ENCODE measurements at regions not wholly inside any gene's neighbourhood (a gene's known extent, or its start where the extent isn't known, plus 50 kb on each side); places are given as distances from the start of the nearest gene placed in this dataset.

DNA sequence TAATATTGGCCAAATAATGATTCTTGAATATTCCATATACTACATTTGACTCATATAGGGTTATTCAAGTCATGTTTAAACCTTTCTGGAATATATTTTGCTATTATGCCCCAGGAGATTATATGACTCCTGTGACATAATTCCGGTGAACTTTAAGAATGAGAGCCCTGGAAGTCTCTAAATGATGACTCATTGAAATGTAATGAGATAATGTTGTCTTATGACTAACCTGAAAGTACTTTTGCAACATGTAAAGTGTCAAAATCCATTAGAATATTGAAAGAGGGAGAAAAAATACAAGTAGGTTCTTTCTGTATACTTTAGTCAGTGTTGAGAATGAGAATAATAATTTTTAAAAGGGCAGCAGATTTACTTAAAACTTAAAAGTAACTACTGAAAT, 830.4 kb downstream of the MAT2B start:
- Mint-ChIP-seq H3K4me3 (no peak overlapping the region), H3K27me3 (ENCODE audit: low read depth in 2 of 2) (no peaks in the 10 kb centered on the region), H3K9me3 (peaks cover 8 to 10% of the 10 kb centered on the region in 2 donors), H3K27ac (no peak overlapping the region), H3K4me1 (no peaks in the 10 kb centered on the region), H3K36me3 (no peaks in the 10 kb centered on the region)
- H3K27me3 ChIP-seq (ENCODE audit: control insufficient read depth, insufficient read depth, low read length), result no peaks in the 10 kb centered on the region
- TF ChIP-seq, protein P1, sequence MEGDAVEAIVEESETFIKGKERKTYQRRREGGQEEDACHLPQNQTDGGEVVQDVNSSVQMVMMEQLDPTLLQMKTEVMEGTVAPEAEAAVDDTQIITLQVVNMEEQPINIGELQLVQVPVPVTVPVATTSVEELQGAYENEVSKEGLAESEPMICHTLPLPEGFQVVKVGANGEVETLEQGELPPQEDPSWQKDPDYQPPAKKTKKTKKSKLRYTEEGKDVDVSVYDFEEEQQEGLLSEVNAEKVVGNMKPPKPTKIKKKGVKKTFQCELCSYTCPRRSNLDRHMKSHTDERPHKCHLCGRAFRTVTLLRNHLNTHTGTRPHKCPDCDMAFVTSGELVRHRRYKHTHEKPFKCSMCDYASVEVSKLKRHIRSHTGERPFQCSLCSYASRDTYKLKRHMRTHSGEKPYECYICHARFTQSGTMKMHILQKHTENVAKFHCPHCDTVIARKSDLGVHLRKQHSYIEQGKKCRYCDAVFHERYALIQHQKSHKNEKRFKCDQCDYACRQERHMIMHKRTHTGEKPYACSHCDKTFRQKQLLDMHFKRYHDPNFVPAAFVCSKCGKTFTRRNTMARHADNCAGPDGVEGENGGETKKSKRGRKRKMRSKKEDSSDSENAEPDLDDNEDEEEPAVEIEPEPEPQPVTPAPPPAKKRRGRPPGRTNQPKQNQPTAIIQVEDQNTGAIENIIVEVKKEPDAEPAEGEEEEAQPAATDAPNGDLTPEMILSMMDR (IDR thresholded peaks at IDR 0.05), result no peak
- DNase-seq (no peak), ATAC-seq (no peak)
- H3K36me3 ChIP-seq (ENCODE audit: control insufficient read depth, insufficient read depth, low read length), result no peaks in the 10 kb centered on the region
- no peak overlapping the region for H3K27ac ChIP-seq (ENCODE audit: low read length)
- no peak overlapping the region for H3K4me3 ChIP-seq (ENCODE audit: low read length)
- H3K4me1 ChIP-seq (ENCODE audit: control insufficient read depth, insufficient read depth, low read length), result no peaks in the 10 kb centered on the region
- no peaks in the 10 kb centered on the region for H3K9me3 ChIP-seq (ENCODE audit: control insufficient read depth, insufficient read depth, low read length)
- 88% methylated on average over 1 of the region's 1 CpG for WGBS (ENCODE audit: insufficient coverage)
- intact Hi-C loops (cut with micrococcal nuclease), result no loop called here

DNA sequence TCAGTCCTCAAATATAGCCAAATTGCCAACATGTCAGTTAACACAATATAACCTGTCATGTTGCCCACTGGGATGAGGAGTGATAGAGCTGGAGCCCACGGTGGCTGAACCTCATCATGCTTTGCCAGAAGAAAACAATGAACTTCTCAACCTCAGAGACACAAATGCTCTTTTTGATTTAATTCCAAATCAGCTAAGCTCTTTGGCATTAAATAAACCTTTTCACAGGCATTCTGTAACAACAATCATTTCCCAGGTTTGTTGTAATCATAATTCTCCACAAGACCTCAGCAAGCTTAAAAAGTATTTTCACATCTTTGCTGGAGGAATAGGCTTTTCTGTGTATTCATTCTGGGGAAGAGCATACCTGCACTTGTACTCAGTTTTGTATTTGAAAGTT, 830.9 kb downstream of the MAT2B start:
- Histone ChIP-seq H3K36me3 (ENCODE audit: control insufficient read depth, insufficient read depth, low read length) (no peaks in the 10 kb centered on the region), H3K4me1 (ENCODE audit: control insufficient read depth, insufficient read depth, low read length) (no peaks in the 10 kb centered on the region), H3K27me3 (ENCODE audit: control insufficient read depth, insufficient read depth, low read length) (no peaks in the 10 kb centered on the region), H3K9me3 (ENCODE audit: control insufficient read depth, insufficient read depth, low read length) (no peaks in the 10 kb centered on the region), H3K4me3 (ENCODE audit: low read length) (no peak overlapping the region), H3K27ac (ENCODE audit: low read length) (no peak overlapping the region)
- WGBS (ENCODE audit: insufficient coverage), result 75% methylated on average over 1 of the region's 1 CpG
- TF ChIP-seq, protein P1 (IDR thresholded peaks at IDR 0.05), result no peak
- no peak for DNase-seq
- no peak for ATAC-seq
- Mint-ChIP-seq H3K36me3 (no peaks in the 10 kb centered on the region), H3K27me3 (ENCODE audit: low read depth in 2 of 2) (no peaks in the 10 kb centered on the region), H3K27ac (no peak overlapping the region), H3K4me1 (no peaks in the 10 kb centered on the region), H3K4me3 (no peak overlapping the region), H3K9me3 (peaks cover 8 to 10% of the 10 kb centered on the region in 2 donors)
- intact Hi-C loops (cut with micrococcal nuclease), result no loop called here

DNA sequence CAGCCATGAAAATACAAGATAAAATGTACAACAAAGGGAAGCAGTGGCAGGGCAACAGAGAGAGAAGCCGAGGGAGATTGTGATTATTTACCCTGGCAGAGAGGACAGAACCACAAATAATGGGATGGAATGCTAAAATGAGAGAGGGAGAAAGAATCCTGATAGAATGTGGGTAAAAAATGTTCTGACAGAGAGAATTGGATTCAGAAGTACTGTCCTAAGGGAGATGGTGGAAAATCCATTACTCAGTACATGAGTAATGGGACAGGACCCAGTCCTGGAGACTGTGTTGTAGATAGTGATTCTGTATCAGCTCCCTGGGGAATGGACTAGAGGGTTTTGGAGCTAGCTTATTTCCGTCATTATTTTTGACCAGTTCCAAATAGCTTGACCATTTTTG, 831.5 kb downstream of the MAT2B start:
- DNase-seq (no peak), ATAC-seq (no peak)
- Mint-ChIP-seq H3K36me3 (no peaks in the 10 kb centered on the region), H3K4me3 (no peak overlapping the region), H3K27ac (no peak overlapping the region), H3K9me3 (peaks cover 8 to 10% of the 10 kb centered on the region in 2 donors), H3K4me1 (no peaks in the 10 kb centered on the region), H3K27me3 (ENCODE audit: low read depth in 2 of 2) (no peaks in the 10 kb centered on the region)
- TF ChIP-seq, protein P1 (IDR thresholded peaks at IDR 0.05), result no peak
- no peaks in the 10 kb centered on the region for H3K36me3 ChIP-seq (ENCODE audit: control insufficient read depth, insufficient read depth, low read length)
- H3K4me1 ChIP-seq (ENCODE audit: control insufficient read depth, insufficient read depth, low read length), result no peaks in the 10 kb centered on the region
- H3K27ac ChIP-seq (ENCODE audit: low read length), result no peak overlapping the region
- intact Hi-C loops (cut with micrococcal nuclease), result no loop called here
- no peaks in the 10 kb centered on the region for H3K27me3 ChIP-seq (ENCODE audit: control insufficient read depth, insufficient read depth, low read length)
- H3K9me3 ChIP-seq (ENCODE audit: control insufficient read depth, insufficient read depth, low read length), result no peaks in the 10 kb centered on the region
- WGBS (ENCODE audit: insufficient coverage), result 73% methylated on average over 2 of the region's 2 CpGs
- H3K4me3 ChIP-seq (ENCODE audit: low read length), result no peak overlapping the region

DNA sequence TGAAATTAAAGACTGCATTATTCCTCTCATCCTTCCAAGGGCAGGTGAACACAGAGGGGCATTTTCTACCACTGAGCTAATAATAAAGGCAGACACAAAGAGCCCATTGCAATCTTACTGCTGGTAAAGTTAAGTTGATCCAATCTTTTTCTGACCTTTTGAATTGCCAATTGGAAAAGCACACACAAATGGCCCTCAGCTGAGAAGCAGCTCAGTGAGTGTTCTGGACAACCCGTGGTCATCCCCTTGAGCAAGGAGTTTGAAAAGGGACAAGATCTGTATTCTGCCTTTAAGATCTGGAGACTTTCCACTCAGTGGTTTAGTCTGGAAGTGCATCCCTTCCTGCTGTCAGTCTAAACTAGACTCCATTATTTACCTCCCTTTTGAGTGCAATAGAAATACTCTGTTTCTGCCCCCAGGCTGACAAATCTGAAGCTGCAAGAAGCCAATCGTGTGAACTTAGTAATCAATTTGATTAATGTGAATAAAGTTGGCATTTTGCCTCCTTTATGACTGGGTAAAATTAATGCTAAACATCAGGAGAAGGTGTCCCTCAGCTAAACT, 835.7 kb downstream of the MAT2B start:
- Mint-ChIP-seq H3K27me3 (ENCODE audit: low read depth in 2 of 2) (no peaks in the 10 kb centered on the region), H3K36me3 (no peaks in the 10 kb centered on the region), H3K27ac (no peak overlapping the region), H3K4me3 (no peak overlapping the region), H3K9me3 (peaks cover 7 to 8% of the 10 kb centered on the region in 2 donors), H3K4me1 (no peaks in the 10 kb centered on the region)
- Histone ChIP-seq H3K9me3 (ENCODE audit: control insufficient read depth, insufficient read depth, low read length) (no peaks in the 10 kb centered on the region), H3K4me3 (ENCODE audit: low read length) (no peak overlapping the region), H3K36me3 (ENCODE audit: control insufficient read depth, insufficient read depth, low read length) (no peaks in the 10 kb centered on the region), H3K27ac (ENCODE audit: low read length) (no peak overlapping the region), H3K27me3 (ENCODE audit: control insufficient read depth, insufficient read depth, low read length) (no peaks in the 10 kb centered on the region), H3K4me1 (ENCODE audit: control insufficient read depth, insufficient read depth, low read length) (no peaks in the 10 kb centered on the region)
- no peak for ATAC-seq
- 51% methylated on average over 2 of the region's 2 CpGs for WGBS (ENCODE audit: insufficient coverage)
- no peak for DNase-seq
- TF ChIP-seq, protein P1 (IDR thresholded peaks at IDR 0.05), result no peak
- intact Hi-C loops (cut with micrococcal nuclease), result no loop called here

Data from natural killer cell (primary cell).